HepG2 (cell line): ENCODE measurements at regions not wholly inside any gene's neighbourhood (a gene's known extent, or its start where the extent isn't known, plus 50 kb on each side); places are given as distances from the start of the nearest gene placed in this dataset.

ENCODE experiments used
- GATAD1 ChIP-seq: IDR thresholded peaks from 2 replicates; pipeline ENCODE4 v1.6.1; 2016; ENCODE audit warnings: missing genetic modification reagents, missing compliant biosample characterization
- GMEB1 ChIP-seq: sonication (generic); formaldehyde crosslinking; IDR thresholded peaks from 2 replicates; pipeline ENCODE4 v1.5.1; 2020; ENCODE audit warnings: missing genetic modification reagents, mild to moderate bottlenecking, borderline replicate concordance
- SKIL ChIP-seq: sonication (generic); formaldehyde crosslinking; IDR thresholded peaks from 2 replicates; pipeline ENCODE4 v1.8.0; 2022; ENCODE audit warnings: missing genetic modification reagents, mild to moderate bottlenecking, moderate library complexity, borderline replicate concordance
- ZBTB2 ChIP-seq: sonication (generic); formaldehyde crosslinking; IDR thresholded peaks from 2 replicates; pipeline ENCODE4 v1.8.0; 2022; ENCODE audit warnings: low read depth, missing genetic modification reagents
- ZNF317 ChIP-seq: sonication (generic); formaldehyde crosslinking; IDR thresholded peaks from 2 replicates; pipeline ENCODE4 v1.5.0; 2020; ENCODE audit warnings: mild to moderate bottlenecking, missing genetic modification reagents
- ZNF446 ChIP-seq: sonication (generic); formaldehyde crosslinking; IDR thresholded peaks from 2 replicates; pipeline ENCODE4 v1.5.0; 2020; ENCODE audit warnings: mild to moderate bottlenecking, missing genetic modification reagents
- TF ChIP-seq, protein P1 (sequence below): sonication (generic); formaldehyde crosslinking; IDR thresholded peaks from 2 replicates; pipeline ENCODE4 v1.4.0; 2020; ENCODE audit warnings: mild to moderate bottlenecking, missing genetic modification reagents, borderline replicate concordance

DNA sequence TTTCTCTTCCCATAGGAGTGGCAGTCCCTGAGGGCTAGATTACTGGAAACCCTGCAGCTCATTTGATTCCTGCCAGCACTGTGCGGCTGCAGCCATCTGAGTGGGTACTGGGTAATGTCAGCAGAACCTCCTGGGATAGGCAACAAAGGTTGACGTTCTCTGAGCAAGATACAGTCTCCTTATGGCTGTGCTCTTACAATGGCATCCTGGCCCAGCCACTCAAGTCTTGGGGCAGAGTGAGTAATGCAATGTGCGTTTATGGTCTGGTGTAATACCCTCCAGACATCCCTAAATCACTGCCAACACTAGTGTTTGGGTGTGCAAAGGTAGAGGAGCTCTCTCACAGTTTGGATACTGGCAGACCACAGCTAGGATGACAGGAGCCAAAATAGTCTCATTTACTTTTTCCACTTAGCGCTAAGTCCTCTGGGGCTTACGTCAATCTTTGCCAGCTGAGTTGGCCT lies 775.8 kb downstream of the ZNF385D start (continued):
- TF ChIP-seq, protein P1, sequence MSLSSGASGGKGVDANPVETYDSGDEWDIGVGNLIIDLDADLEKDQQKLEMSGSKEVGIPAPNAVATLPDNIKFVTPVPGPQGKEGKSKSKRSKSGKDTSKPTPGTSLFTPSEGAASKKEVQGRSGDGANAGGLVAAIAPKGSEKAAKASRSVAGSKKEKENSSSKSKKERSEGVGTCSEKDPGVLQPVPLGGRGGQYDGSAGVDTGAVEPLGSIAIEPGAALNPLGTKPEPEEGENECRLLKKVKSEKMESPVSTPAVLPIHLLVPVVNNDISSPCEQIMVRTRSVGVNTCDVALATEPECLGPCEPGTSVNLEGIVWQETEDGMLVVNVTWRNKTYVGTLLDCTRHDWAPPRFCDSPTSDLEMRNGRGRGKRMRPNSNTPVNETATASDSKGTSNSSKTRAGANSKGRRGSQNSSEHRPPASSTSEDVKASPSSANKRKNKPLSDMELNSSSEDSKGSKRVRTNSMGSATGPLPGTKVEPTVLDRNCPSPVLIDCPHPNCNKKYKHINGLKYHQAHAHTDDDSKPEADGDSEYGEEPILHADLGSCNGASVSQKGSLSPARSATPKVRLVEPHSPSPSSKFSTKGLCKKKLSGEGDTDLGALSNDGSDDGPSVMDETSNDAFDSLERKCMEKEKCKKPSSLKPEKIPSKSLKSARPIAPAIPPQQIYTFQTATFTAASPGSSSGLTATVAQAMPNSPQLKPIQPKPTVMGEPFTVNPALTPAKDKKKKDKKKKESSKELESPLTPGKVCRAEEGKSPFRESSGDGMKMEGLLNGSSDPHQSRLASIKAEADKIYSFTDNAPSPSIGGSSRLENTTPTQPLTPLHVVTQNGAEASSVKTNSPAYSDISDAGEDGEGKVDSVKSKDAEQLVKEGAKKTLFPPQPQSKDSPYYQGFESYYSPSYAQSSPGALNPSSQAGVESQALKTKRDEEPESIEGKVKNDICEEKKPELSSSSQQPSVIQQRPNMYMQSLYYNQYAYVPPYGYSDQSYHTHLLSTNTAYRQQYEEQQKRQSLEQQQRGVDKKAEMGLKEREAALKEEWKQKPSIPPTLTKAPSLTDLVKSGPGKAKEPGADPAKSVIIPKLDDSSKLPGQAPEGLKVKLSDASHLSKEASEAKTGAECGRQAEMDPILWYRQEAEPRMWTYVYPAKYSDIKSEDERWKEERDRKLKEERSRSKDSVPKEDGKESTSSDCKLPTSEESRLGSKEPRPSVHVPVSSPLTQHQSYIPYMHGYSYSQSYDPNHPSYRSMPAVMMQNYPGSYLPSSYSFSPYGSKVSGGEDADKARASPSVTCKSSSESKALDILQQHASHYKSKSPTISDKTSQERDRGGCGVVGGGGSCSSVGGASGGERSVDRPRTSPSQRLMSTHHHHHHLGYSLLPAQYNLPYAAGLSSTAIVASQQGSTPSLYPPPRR (CRISPR knock-in tag) = no peak
- TF ChIP-seq ZBTB2 (no peak), SKIL (no peak), GATAD1 (CRISPR knock-in tag) (no peak), ZNF317 (no peak), ZNF446 (CRISPR knock-in tag) (no peak), GMEB1 (no peak)
